ENCODE measurements at regions not wholly inside any gene's neighbourhood (a gene's known extent, or its start where the extent isn't known, plus 50 kb on each side); places are given as distances from the start of the nearest gene placed in this dataset.
"Not testable (repeated sequence)": the region's sequence is repeated elsewhere in the genome, so short reads cannot be mapped to it uniquely, and the experiment has no call there.

DNA sequence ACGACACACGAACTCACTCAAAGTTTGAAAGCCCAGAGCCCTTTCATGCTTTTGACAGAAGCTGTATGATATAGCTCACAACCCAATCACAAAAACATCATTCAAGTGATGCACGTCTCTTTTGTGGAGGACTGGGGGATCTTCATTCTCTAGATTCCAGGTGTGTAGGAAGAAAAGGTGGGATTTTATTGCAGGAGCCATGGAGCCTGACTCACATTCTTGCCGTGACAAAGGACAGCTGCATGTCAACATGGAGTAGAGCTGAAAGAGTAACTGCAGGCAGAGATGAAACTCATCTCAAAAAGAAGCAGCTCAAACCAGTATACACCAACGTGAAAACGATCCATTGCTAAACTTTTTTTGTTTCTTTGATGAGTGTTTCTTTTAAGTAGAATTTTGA is 50.9 kb upstream of the PDE1A start:
- DNase-seq = no peak

DNA sequence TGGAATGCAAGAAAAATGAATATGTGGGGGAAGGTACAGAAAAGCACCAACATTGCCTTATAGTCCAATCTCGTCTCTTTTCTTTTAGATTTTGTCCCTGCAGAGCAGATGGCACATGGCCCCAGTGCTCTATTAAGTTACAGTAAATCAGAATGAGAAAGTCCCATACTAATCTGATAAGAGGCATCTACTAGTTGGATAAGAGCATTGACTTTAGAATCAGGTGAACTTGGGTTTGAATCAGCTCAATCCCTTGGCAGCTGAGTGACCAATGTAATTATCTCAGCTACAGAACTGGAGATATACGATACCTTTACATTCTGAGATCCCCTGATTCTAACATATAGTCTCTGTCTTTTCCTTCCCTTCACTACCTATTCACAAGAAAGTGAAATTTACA is 54.8 kb upstream of the PDE1A start:
- DNase-seq = no peak

DNA sequence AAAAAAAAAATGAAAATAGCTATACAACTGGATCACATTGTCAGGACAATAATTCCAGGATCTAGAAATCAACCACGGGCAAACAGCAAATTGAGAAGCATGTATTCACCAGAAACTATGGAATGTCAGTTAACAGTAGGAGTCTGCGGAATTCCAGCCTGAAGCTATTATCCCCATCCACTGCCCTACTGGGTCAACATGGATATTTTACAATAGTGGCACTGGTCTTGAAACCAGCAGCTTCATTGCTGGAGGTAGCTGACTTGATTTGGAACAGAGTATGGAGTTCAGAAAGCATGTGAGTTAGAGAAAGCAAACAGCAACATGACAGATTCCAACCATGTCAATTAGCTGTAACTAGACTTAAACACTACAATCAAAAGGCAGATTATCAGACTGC is 55.7 kb upstream of the PDE1A start:
- DNase-seq = no peak

DNA sequence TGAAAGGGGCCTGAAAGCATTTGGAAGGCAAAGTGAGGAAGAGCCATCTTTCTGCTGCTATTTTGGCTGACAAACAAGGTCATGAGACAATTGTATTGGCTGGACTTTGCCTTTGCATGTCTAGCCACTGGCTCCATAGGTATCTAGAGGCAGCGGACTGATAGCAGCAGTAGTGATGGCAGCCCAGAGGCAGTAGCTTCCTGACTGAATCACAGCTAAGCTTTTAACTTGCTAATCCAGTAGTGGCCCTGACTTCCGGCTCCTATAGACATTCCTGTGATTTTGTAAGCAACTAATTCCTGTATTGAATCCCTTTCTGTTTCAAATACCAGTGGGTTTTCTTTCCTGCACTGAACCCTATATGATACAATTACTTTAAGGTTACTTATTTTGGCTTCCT is 69.8 kb upstream of the PDE1A start:
- no peak for DNase-seq

DNA sequence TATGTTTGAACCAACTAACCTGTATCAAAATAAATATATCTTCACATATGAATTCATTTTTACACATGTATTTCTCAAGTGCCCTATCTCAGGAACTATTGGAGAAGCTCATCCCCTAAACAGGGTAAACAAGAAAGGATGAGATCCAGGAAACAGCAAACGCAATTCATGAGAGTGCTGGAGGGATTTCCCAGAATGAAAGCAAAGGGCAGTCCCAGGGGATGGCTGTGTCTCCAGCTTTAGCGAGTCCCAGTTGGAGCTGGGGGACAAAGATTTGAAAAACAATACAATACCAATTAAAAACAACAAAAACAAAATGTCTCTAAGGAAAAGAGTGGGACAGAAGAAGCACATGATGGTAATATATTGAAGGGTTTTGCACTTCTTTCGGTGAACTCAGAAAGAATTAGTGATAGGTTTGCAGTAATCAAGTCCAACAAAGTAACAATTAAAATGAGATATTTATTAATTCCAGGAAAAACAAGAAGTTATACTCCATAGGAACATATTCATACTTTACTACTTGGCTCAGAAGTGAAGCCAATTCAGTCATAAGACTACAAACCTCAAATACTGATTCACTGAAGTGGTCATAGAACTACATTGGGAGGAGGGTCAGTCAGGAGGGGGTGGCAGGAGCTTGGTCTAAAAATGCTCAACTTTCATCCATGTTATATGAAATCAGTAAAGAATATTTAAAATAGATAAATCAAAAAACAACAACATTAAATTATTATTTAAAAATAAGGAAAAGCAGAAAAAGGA is 73.1 kb upstream of the PDE1A start:
- no peak for DNase-seq

DNA sequence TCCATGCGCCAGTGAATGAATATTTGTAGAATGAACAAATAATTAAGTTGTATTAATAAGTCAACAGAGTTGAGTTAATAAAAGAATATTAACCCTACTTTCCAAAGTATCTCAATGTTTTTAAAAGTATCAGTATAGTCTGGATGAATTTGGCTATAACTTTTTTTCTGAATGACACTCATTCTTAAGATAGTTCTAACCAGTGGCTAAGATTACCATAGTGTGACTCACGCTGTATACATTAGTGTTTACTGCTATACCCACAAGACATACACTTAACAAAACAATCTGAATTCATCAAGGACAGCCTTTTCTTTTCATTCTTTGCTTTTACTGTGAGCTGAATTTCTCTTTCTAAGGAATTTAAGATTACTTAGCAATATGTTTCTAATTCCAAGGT is 77.0 kb upstream of the PDE1A start:
- no peak for DNase-seq

DNA sequence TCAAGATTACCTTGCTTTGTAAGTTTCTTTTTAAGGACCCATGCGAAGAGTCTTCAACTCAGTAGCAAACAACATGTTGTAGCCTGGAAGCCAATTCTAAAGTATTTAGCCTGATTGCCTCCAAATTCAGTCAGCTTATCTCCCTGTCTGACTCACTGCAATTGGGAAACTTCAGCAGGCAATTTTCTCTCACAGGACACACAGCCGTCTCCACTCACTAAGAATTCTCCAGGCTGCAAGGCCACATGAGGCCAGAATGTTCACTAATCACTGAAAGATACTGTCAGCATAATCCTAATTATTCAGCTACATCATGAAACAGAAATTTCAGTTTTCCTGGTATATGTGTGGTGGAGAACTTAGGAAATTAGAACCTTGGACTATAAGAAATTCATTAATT is 78.1 kb upstream of the PDE1A start:
- DNase-seq = no peak

DNA sequence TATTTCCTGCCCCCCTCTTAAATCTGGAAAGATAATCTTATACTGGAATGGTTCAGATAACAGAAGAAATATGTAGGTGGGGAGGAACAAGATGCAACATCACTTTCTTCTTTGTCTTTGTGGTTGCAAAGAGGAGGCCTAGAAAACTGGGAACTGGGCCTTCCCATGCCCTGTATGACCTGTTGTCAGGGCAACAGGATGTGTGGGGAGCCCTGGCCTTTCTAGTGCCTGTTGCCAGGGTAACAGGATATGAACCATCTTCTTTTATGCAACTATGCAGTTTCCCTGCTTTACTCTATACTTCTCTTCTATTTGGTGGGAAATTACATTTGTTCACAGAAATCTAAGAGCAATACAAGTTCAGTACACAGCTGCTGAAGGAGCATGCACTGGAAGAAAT is 79.8 kb upstream of the PDE1A start:
- DNase-seq = peak in 1 of 2 experiments; percentile 17

DNA sequence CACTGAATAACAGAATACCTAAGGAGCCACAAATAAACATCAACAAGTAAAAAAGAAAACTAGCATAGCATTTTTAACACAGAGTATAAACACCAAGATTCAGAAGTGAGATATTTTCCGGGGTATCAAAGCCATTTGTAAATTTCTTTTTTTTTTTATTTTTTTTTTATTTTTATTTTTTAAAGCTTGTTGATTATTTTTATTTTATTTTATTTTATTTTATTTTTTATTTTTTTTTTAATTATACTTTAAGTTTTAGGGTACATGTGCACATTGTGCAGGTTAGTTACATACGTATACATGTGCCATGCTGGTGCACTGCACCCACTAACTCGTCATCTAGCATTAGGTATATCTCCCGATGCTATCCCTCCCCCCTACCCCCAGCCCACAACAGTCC is 81.7 kb upstream of the PDE1A start:
- DNase-seq = not testable (repeated sequence)

DNA sequence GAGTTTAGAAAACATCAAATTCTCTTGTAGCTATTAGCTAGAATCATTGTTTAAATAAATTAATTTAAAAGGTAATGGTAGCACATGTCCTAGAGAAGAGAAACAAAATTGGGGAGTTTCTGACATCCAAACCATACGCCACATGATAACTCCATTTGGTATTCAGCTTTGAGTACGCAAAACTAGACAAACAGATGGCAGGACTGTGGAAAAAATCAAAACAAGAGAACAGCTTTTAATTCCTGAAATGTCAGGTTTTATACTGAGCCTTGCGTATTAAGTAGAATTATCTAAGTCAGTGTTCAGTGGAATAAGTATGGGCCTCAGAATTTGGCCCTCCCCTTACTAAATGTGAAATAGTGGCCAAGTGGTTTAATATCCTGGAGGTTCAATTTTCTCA is 82.4 kb upstream of the PDE1A start:
- peak in 1 of 2 experiments; percentile 11 for DNase-seq

DNA sequence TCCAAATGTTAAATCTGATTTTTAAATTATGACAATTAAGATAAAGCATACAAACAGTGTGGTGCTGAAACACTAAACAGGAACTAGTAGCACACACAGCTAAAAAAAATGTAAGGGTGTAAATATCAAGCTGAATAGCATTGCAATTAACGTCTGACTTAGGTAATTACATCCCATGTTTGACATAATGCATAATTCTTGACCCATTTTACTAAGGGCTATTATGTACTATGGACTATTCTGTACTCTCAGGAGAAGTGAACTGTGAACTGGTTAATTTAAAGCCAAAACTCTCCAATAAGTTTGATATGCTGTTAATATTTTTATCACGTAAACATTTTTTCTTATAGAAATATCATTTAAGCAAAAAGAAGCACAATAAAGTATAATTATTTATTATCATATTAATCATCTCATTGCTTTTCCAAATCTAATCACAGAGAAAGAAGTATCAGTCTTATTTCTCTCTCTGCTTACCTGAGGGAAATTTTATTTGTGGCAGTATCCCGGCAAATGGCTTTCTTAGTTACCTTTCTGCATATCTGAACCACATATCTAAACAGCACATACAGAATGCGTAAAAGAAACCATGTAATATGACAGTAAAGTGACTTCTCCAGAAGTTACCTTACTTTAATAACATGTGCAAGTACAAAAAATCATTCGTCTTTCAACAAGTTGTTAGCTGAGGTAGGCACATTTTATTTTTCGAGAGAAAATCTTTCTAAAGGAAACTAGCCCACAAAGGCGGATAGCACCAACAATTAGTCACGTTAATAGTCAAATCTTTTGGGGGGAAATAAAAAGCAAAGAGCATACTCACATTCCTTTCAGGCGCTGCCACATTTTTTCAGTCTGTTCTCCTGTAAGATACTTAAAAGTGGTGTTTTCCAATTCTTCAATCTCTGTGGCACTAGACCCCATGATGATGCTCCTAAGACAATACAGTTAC is 94.9 kb upstream of the PDE1A start:
- DNase-seq = no peak

DNA sequence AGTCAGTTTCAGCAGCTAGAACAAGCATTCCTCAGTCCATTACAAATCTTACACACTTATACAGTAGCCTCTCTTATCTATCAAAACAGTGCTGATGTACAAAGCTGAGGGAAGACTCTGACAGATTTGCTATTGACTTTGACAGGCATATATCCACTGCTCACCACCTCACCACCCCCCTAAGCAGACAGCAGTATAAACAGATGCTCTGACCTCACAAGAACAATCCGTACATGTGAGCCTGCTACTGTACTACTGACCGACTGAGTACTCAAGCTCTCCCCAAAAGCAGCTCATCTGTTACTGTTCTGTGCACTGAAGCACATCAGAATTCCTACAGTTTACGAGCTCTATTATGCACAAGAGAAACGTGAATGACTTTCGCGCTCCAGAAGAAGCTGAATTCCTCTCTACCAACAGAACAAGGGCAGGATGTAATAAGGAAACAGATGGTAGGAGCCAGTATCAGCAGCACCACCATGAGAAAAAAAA is 95.6 kb upstream of the PDE1A start:
- DNase-seq = peak; percentile 80 to 91

DNA sequence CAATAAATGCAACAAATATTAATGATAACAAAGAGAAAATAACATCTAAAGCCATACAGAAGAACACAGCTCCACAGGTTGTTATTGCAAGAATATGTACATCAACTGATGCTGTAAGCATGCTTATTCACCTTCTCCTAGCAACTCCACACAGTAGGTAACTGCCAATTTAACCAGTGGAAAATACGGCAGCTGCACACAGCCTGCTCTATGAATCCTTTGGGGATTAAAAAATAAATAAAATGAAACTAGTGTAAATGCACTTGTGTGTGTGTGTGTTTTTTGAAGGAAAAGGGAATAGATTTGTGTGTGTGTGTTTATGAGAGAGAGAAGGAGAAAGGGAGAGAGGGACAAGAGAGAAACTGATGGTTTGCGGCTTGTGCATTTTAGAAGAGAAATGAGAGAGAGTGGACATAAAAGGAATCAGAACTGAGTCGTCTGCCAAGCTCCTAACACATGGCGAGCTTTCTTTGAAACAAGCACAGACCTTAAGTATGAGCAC is 96.2 kb upstream of the PDE1A start:
- DNase-seq = peak; percentile 14 to 44

DNA sequence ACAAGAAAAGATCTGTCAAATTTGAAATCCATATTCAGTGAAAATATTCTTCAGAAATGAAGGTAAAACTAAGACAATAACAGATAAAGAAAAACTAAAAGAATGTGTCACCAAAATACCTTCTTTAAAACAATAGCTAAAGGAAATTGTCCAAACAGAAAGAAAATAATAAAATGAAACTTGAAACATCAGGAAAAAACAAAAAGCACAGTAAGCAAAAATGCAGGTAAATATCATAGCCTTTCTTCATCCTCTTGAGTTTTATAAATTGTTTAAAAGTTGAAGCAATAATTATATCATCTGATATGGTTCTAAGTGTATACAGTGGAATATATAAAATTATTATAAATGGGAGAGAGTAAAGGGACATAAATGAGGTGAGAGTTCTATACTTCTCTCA is 103.8 kb upstream of the PDE1A start:
- DNase-seq = no peak

DNA sequence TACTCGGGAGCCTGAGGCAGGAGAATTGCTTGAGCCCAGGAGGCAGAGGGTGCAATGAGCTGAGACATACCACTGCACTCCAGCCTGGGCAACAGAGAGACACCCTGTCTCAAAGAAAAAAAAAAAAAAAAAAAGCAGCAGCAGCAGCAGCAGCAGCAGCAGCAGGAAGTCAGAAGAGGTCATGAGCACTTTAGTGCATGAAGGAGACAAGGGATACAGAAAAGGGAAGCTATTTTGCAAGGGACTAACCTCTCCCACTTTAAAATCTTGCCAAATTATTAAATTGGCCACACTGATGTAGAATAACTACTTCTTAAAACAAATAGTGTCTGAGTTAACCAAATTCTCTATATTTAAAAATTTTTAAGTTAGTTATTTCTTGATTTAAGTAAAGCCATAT is 113.4 kb upstream of the PDE1A start:
- no peak for DNase-seq

DNA sequence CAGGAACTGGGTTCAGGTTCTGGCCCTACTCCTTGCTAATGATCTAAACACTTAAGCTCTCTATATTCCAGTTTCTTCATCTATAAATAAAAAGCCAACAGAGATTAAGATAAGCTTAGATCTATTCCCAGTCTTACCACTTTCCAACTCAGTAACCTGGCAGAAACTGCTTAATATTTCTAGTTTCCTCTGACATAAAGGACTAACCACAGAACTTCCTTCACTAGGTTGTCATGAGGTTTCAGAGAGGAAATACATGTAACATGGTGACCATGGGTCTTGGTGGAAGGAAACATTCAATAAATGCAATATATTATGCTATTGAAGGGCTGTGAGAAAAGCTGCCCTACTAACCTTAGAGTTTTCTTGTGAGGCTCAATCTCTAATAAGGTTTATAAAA is 114.4 kb upstream of the PDE1A start:
- no peak for DNase-seq

DNA sequence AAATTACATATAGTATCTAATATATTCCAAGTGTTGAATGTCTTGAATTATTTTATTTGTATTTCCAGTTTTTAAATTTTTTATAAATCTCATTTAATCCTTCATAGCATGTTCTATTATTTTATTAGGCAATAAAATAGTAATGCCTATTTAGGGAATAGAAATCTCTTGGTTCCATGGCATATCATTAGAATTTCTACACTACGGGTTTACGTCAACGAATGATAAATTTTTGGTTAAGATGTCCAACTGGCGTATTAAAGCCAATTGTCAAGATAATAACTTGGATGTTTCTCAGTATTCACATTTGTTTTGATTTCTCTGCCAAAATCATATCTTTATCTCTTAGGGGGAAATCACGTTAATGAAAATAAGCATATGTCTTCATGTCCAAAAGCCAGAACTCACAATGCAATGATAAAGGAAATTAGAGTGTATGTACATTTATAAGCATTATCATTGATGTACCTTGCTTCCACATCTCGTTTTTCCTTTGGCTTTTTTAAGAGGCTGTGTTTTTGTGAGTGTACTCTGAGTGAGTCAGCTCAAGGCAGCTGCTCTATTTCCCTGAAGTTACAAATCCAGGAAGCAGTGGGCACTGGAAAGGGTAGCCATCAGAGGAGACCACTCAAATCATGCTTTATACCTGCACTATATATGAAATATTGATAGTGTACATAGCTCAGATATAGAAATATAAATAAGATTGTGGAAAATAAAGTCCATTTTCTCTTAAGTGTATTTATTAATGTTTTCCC is 115.8 kb upstream of the PDE1A start:
- no peak for DNase-seq

DNA sequence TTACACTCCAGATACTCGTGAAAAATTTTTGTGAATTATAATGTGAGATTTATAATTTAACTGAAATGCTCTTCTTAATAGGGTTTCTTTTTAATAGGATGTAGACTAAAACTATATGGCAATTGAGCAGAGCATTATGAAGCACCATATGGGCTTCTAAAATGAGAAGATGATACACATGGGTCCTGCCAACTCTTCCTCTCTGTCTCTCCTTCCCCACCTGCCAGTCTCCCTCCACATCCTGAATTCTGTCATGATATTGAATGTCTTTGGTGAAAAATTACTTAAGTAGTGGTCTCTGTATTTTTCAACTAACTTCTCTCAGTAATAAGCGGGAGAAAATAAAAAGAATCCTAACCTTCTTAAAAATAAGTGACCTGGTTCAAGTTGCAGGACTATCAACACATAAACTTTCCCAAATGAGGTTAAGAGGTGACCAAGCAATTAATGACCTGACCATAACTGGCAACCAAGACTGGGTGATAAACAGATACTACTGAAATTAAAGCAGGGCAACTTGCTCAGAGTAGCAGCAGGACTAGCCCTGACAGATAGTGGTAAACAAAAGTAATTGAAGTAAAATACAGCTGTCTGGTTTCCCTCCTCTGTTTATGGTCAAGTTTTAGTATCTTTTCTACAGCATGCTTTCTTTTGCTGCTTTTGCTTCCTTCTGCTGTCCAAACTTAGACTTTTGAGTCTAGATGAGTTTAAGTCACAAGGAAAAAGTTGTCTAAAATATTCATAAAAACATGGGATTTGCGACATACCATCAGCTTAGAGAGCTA is 117.1 kb upstream of the PDE1A start:
- DNase-seq = no peak

DNA sequence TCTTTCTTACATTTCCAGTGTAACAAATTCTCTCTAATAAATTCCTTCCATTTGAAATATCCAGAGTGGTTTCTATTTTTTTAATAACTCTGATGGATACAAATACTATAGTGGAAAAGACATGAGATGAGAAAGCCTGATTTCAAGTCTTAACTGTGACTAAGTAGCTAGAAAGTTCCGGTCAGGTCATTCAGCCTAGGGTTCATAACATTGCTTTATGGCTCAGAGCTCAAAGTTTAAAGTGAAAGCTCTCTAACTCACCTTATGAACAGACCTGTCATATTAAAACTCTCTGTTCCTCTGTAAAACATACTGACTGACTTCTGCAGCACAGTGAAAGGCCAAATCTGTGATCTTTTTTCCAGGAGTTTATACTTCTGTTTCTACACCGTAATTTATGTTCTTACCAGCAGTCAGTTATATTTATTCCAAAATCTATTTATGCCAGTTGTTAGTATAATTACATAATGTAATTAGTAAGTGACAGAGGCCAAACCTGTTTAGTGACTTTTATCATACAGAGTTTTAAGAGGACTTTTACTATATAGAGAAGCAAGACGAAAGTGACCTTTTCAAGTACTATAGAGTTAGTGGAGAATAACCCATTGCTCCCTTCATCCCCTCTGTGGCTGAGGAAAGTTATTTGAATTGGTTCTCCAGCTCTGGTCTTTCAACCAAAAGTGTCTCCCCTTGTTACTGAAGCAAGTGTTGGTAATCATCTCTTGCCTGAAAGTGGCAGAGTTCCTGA is 118.8 kb upstream of the PDE1A start:
- DNase-seq = no peak

DNA sequence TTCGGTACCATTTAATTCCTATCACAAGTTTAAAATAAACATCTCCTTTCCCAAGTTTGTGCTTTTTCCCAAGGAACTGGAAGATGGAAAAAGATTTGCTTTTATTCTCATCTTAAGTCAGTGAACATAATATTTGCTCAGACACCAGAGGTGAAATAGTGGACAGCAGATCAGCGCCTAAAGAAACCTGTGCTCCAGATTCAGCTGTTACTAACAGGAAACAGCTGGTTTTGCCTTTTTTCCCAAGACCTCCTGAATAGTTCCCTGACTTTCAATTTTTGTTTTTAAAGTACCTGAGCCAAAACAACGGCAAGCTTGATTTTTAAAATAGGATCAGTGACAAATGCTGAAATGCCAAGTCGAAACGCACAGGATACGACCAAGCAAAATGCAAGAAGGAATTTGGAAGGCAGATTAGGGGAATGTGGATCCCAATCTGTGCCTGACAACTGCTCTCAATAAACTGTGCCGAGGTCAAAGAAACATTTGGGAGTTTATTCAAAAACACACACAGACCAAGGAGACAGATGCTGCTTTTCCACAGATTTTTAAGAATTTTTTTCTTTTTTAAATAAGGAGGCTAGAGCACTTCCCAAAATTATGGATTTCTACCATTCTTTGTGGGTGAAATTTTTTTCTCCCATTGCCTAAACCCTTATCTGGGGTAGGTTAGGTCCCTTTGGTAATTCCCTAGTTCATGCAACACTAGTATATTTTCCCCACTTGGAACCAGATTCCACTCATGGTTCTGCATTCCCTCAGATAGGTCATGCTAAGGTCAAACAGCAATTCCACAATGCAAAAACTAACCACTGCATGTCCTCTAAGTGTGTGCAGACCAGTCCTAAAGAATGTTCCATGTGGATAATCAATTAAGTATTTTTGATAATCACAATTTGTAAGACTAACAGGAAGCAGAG is 121.5 kb upstream of the PDE1A start:
- DNase-seq = no peak
